Transverse colon (tissue), 4 donors: ENCODE measurements at regions not wholly inside any gene's neighbourhood (a gene's known extent, or its start where the extent isn't known, plus 50 kb on each side); places are given as distances from the start of the nearest gene placed in this dataset.

Experiments
- CTCF ChIP-seq, 5 experiments: fragments of 200-600 bp in 3 of 5; fragments of 450-650 bp in 2 of 5; sonication (generic) in 3 of 5; IDR thresholded peaks; 1 replicate in 2 of 5; 2 replicates in 3 of 5; pipeline ENCODE4 v1.5.1; 2016 to 2017; ENCODE audit warnings: antibody characterized with exemption in 5 of 5, inconsistent platforms in 3 of 5, mild to moderate bottlenecking in 2 of 5, moderate library complexity in 1 of 5
- EP300 ChIP-seq: sonication (generic); formaldehyde crosslinking; IDR thresholded peaks from one replicate; pipeline ENCODE4 v1.6.1; 2017; ENCODE audit warnings: antibody characterized with exemption, low read depth
- POLR2A ChIP-seq: fragments of 450-650 bp; IDR thresholded peaks from one replicate; pipeline ENCODE4 v1.6.1; 2016; ENCODE audit warnings: antibody characterized with exemption, mild to moderate bottlenecking, moderate library complexity
- POLR2AphosphoS5 ChIP-seq, 3 donors: sonication (generic); formaldehyde crosslinking; IDR thresholded peaks; one replicate each; pipeline ENCODE4 v1.6.1; 2016; ENCODE audit warnings: antibody characterized with exemption in 3 of 3

GRCh38 chr7:16044645-16045044, 358.2 kb upstream of the MEOX2 start:
- no peak for TF ChIP-seq CTCF (IDR thresholded peaks at IDR 0.05)
- no peak for TF ChIP-seq POLR2A
- no peak for TF ChIP-seq EP300
- TF ChIP-seq POLR2AphosphoS5 (IDR thresholded peaks at IDR 0.05), result no peak
